ENCODE measurements at regions not wholly inside any gene's neighbourhood (a gene's known extent, or its start where the extent isn't known, plus 50 kb on each side); places are given as distances from the start of the nearest gene placed in this dataset.
"Not testable (repeated sequence)": the region's sequence is repeated elsewhere in the genome, so short reads cannot be mapped to it uniquely, and the experiment has no call there.

DNA sequence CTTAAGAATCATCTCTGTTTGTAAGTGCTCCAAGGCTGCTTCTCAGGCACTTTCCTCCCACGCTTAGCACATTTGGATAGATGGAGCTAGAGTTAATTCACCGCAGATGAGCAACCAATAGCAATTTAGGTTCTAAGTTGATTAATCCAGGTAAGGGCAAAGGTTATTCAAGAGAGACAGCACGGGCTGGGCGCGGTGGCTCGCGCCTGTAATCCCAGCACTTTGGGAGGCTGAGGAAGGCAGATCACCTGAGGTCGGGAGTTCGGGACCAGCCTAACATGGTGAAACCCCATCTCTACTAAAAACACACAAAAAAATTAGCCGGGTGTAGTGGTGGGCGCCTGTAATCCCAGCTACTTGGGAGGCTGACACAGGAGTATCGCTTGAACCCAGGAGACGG, 54.5 kb upstream of the UNC13C start:
- not testable (repeated sequence) for DNase-seq (ENCODE audit: low read depth)

DNA sequence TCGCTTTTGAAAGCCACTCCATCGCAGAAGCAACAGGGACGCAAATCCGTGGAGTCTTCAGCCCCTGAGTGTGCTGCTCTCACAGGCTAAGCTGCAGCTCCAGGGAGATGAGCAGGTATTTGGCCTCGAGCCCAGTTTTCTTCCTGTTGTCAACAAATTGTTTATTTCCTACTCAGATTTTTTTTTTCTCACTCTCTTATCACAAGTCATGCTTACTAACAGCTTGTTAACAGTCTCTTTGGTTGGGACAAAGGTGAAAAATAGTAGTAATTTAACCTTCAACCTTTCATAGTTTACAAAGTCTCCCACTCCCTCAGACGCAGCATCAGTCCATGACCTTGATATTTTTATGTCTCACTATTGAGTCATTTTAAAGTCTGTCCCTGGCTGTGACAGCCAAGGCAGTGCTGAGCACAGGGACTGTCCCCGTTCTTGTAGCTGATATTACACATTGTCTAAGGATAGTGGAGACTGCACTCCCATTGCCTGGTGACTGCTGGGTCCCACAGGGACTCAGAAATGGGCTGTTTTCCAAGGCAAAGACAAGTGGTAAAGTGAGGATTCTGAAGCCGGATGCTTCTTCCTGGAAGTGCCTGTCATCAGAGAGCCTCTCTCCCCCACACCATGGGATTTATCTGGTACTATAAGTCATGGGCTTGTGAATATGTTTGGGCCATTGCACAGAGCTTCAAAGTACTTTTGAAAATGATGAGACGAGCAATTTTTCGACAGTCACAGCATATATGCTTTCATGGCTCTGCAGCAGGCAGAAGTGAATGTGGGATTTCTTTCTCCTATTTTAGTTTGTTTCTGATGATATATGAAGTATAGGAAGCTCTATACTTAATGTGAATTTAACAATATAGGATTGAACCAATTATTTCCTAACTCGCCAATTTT, 59.8 kb upstream of the UNC13C start:
- DNase-seq (ENCODE audit: low read depth): no peak

DNA sequence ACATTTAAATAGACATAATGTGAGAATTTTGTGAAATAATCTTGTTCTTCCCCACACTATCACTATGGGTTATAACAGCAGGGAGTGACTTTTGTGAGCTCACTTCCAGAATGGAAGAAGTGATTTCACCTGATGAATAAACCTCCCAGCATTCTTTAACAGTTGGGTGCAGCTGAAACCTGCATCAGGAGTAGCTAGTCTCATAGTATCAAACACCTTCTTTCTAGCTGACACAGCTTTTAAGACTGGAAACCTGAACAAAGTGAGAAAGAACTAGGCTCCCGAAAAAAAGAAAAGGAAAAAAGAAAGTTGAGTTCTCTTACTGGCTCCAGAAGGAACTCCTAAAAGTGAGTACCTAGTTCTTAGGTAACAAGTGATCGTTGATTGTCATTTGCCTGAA, 61.1 kb upstream of the UNC13C start:
- no peak for DNase-seq (ENCODE audit: low read depth)

DNA sequence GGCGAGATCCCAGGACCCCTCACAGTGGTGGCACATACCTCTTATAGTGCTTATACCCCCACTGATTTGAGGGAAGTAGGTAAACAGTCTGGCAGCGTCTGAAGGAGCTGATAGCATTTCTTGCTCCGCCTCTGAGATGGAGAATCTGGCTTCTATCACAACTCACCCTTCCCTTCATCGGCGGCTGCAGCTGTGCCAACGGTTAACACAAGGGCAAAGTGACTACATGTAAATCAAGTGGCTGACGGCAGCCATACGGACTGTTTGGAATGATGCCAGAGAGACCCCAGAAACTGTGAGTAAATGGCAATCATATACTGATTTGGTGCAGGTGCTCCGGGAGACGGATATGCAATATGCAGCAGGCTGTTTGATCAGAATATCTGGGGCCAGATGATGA, 66.8 kb upstream of the UNC13C start:
- DNase-seq (ENCODE audit: low read depth): no peak

DNA sequence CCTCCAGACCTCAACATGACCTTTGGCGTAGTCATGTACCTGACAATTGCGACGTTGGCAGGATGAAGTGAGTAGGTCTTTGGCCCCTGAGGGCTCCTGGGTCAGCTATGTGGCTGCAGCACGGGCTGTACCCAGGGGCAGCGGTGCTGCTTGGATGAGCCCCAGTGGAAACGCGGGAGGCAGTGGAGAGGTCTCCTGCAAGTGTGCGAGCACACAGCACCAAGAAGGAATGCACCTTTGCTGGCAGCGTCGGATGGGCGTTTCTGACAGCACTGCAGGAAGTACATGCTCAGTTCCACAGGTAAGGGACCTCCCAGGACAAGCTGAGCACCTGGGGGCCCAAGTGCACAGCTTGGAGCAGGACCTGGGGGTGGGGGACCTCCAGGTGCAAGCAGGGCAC, 67.4 kb upstream of the UNC13C start:
- DNase-seq (ENCODE audit: low read depth): no peak

DNA sequence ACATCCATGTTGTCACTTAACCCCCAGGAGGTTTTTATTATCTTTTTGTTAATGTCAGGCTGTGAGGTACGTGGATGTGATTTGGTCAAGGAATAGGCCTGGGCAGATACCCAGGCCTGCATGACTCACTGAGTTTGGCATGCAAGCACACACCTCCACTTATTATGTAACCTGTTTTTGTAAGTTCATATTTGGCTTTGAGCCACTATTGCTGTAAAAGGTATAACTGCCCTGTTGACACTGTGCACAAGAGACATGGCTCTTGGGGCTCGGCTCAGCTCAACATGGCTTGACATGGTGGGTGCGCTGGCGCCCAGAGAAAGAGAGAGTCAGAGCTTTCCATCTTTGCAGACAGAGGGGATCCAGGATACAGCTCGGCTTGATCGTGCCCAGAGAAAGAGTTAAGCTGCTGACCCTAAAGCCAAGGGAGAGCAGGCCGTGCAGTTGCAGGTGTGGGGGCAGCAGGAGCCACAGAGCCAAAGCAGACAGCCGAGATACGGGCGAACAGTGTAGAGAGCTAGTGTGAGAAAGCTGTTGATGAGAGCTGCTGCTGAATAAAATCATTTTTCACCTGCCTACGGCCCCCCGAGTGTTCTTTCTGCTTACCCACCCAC, 67.9 kb upstream of the UNC13C start:
- DNase-seq (ENCODE audit: low read depth): no peak

GRCh38 chr15:53903129-53903528, 75.1 kb upstream of the UNC13C start:
- DNase-seq (ENCODE audit: low read depth): no peak

- DNase-seq (ENCODE audit: low read depth): not testable (repeated sequence)
Measured at GRCh38 chr15:53893468-53893867, 84.8 kb upstream of the UNC13C start.

DNA sequence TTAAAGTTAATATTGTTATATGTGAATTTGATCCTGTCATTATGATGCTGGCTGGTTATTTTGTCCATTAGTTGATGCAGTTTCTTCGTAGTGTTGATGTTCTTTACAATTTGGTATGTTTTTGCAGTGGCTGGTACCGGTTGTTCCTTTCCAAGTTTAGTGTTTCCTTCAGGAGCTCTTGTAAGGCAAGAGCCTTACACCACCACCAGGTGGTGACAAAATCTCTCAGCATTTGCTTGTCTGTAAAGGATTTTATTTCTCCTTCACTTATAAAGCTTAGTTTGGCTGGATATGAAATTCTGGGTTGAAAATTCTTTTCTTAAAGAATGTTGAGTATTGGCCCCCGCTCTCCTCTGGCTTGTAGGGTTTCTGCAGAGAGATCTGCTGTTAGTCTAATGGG, 86.4 kb upstream of the UNC13C start:
- DNase-seq (ENCODE audit: low read depth): not testable (repeated sequence)

DNA sequence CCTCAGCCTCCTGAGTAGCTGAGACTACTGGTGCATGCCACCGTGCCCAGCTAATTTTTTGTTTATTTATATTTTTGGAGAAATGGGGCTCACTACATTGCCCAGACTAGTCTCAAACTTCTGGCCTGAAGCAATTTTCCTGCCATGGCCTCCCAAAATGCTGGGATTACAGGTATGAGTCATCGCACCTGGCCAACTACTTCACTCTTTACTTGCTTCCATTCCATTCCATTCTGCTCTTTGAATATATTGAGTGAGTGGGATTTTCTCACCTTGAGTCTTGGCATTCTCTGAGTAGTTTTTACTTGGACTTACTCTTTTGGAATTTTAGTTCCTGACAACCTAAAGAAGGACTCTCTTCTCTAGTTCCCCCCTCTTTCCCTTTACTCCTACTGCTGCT, 93.8 kb upstream of the UNC13C start:
- DNase-seq (ENCODE audit: low read depth): no peak

DNA sequence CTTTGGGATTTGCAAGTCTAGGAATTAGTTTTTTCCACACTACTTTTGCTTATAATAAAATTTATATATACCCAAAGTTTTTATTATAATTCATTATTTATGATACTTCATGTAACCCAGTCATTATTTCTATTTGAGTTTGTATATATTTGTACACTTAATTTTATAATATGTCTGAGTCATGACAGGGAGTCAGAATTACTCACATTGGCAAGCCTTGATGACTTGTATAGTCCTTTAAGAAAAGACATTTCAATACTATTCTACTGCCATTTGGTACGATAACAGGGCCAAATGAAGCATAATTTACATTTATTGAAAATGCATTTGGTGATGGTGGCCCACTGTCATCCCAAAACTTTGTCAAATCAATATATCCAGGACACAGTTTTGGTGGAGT, 95.9 kb upstream of the UNC13C start:
- no peak for DNase-seq (ENCODE audit: low read depth)

GRCh38 chr15:53880357-53880756, 97.9 kb upstream of the UNC13C start:
- DNase-seq (ENCODE audit: low read depth): no peak

- no peak for DNase-seq (ENCODE audit: low read depth)
Measured at GRCh38 chr15:53875711-53876110, 102.5 kb upstream of the UNC13C start.

- no peak for DNase-seq (ENCODE audit: low read depth)
Measured at GRCh38 chr15:53875139-53875538, 103.1 kb upstream of the UNC13C start.

DNA sequence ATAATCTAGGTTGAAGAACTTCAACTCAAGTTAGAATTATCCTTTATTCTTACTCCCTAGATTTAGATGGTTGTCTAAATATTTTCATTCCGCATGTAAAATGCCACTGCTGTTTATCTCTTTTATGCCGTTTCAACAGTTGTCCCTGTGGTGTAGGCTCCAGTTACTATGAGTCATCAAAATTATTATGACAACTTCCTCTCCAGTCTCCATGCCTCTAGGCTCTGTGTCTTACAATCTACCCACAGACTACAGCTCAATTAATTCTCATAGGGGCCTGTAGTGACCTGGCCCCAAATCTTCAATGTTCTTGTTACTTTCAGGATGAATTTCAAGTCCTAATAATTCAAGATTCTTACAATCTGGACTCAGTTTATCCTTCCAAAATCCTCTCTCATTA, 105.8 kb upstream of the UNC13C start:
- DNase-seq (ENCODE audit: low read depth): peak; percentile 12

DNA sequence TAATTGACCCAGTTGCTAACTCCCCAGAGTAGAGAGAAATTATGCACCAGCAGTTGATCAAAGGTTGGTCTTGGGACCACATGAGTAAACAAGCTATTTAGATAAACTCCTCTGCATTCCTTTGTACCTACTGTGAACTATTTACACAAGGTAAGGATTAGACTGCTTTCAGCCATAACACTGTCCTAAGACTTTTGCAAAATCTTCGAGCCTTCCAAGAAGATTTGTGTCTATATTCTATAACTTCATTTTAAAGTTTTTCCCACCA, 108.5 kb upstream of the UNC13C start:
- DNase-seq (ENCODE audit: low read depth): no peak

- DNase-seq (ENCODE audit: low read depth): no peak
Measured at GRCh38 chr15:53869044-53869805, 109.0 kb upstream of the UNC13C start.

GRCh38 chr15:53862386-53862785, 102.9 kb upstream of the WDR72 start:
- DNase-seq (ENCODE audit: low read depth): no peak

DNA sequence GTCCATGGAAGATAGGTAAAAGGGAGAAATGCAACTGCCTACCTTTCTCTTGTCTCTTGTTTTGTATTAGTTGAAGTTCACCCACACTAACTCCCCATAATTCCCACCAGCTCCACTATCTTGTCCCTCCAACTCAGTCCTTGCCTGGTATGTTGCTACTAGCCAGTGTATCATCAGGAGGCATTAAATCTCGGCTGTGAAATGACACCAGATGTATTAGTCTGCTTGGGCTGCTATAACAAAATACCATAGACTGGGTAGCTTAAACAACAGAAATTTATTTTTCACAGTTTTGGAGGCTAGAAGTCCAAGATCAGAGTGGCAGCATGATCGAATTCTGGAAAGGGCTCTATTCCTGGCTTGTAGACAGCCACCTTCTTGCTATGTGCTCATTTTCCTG, 102.3 kb upstream of the WDR72 start:
- no peak for DNase-seq (ENCODE audit: low read depth)

DNA sequence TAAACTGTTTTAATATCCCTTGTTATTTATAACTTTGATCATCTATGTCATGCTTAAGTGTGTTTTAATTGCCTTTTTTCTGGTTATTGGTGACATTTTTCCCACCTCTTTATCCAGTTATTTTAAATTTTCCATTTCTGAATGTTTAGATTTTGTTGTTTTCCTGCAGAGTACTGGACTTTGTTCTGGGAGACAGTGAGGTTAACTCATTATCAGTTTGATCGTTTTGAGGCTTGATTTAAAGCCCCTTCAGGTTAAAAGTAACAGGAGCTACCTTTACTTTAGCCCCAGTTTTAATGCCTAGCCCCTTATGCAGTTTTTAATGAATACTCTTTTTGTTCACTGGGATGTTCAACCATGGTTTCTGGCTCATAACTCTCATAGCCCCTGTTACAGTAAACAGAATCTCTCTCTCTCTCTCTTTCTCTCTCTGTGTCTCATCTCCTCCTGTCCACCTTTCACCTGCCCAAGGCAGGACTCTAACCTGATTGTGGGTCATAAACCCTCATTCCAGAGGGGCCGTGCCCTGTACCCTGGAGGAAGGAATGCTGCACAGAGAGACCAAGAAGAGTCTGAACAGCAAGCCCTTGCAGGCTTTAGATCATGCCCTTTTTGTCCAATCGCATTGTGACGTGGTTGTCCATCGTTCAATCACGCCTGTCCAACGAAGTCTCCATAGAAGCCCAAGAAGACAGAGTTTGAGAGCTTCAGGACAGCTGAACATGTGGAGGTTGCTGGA, 91.8 kb upstream of the WDR72 start:
- DNase-seq (ENCODE audit: low read depth): no peak

DNA sequence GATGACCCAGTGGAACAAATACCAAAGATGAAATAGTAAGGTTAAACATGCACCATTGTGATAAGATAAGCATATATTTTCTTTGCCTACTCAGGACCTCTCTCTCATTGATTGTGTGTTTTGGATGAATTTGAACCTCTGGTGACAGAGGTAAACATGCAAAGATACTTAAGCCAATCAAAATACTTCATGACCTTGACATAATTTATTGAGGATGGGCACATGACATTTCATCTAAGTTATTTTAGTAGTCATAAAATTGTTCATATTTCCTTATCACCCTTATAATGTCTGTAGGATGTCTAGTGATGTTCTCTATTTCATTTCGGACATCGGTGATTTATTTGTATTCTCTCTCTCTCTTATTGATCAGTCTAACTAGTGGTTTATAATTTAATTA, 88.3 kb upstream of the WDR72 start:
- no peak for DNase-seq (ENCODE audit: low read depth)

DNA sequence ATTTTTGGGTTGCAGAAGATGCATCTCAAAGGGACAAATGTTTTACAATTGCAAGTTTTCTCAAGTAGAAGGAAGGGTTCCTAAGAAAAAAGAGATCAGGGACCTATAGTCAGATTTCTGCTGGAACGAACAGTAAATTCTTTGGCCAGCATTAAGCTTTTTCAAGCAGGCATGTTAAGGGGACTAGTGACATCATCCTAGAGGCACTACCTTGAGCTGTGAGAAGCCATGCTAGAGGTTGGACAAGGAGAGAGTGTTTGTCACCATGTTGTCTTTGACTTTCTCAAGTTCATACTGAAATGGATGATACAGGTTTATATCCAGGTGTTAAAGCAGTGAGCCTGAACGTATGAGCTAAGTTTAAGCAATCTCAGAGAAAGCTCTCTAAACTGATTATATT, 85.2 kb upstream of the WDR72 start:
- DNase-seq (ENCODE audit: low read depth): no peak
